HG03196 (cell line): ENCODE measurements at regions not wholly inside any gene's neighbourhood (a gene's known extent, or its start where the extent isn't known, plus 50 kb on each side); places are given as distances from the start of the nearest gene placed in this dataset.
"Not testable (repeated sequence)": the region's sequence is repeated elsewhere in the genome, so short reads cannot be mapped to it uniquely, and the experiment has no call there.

Source experiments
- ATAC-seq: cut with Tn5 transposase; IDR thresholded peaks from one replicate; pipeline ENCODE4 v1.9.1; 2021; ENCODE audit not compliant: unreplicated experiment

GRCh38 chr22:22774762-22775161, 112.9 kb upstream of the IGLL5 start:
- not testable (repeated sequence) for ATAC-seq

GRCh38 chr22:22776121-22776520, 111.5 kb upstream of the IGLL5 start:
- no peak for ATAC-seq

GRCh38 chr22:22779213-22779612, 108.4 kb upstream of the IGLL5 start:
- no peak for ATAC-seq

GRCh38 chr22:22783575-22783974, 104.0 kb upstream of the IGLL5 start:
- no peak for ATAC-seq

GRCh38 chr22:22784249-22785039, 103.2 kb upstream of the IGLL5 start:
- no peak for ATAC-seq

GRCh38 chr22:22785316-22786065, 102.1 kb upstream of the IGLL5 start:
- no peak for ATAC-seq

GRCh38 chr22:22786301-22787115, 101.1 kb upstream of the IGLL5 start:
- no peak for ATAC-seq

GRCh38 chr22:22787151-22787550, 100.5 kb upstream of the IGLL5 start:
- ATAC-seq, result no peak

GRCh38 chr22:22787786-22788459, 99.7 kb upstream of the IGLL5 start:
- ATAC-seq, result no peak

GRCh38 chr22:22788460-22789037, 99.1 kb upstream of the IGLL5 start:
- no peak for ATAC-seq

GRCh38 chr22:22789233-22789921, 98.2 kb upstream of the IGLL5 start:
- ATAC-seq, result no peak

- no peak for ATAC-seq
Measured at GRCh38 chr22:22789922-22790845, 97.4 kb upstream of the IGLL5 start.

GRCh38 chr22:22791438-22792181, 96.0 kb upstream of the IGLL5 start:
- ATAC-seq, result no peak

- not testable (repeated sequence) for ATAC-seq
Measured at GRCh38 chr22:22792205-22792786, 95.3 kb upstream of the IGLL5 start.

GRCh38 chr22:22795639-22796038, 92.0 kb upstream of the IGLL5 start:
- ATAC-seq, result not testable (repeated sequence)

GRCh38 chr22:22796724-22797123, 90.9 kb upstream of the IGLL5 start:
- ATAC-seq, result no peak

GRCh38 chr22:22798232-22798616, 89.4 kb upstream of the IGLL5 start:
- ATAC-seq, result no peak

GRCh38 chr22:22798716-22799115, 88.9 kb upstream of the IGLL5 start:
- ATAC-seq, result no peak
